Tibial artery (tissue), 4 donors: ENCODE measurements at regions not wholly inside any gene's neighbourhood (a gene's known extent, or its start where the extent isn't known, plus 50 kb on each side); places are given as distances from the start of the nearest gene placed in this dataset.
"Not testable (repeated sequence)": the region's sequence is repeated elsewhere in the genome, so short reads cannot be mapped to it uniquely, and the experiment has no call there.

Experiments
- DNase-seq, 2 donors: peaks; one replicate each; pipeline ENCODE4 v3.0.0-alpha.2; 2019
- H3K27ac ChIP-seq, 2 donors: fragments of 200-600 bp; sonication (generic) in 1 of 2; 1 replicate in 1 of 2; 2 replicates in 1 of 2; pipeline ENCODE4 v1.5.1; 2018 to 2019; ENCODE audit warnings: mild to moderate bottlenecking in 1 of 2
- H3K27me3 ChIP-seq, 2 donors: fragments of 200-600 bp; sonication (generic) in 1 of 2; one replicate each; pipeline versions ENCODE4 v1.5.1 to v1.6.0; 2016 to 2019
- H3K36me3 ChIP-seq, 3 donors: fragments of 200-600 bp; sonication (generic) in 2 of 3; one replicate each; pipeline ENCODE4 v1.5.1; 2016 to 2019; ENCODE audit warnings: mild to moderate bottlenecking in 2 of 3
- H3K4me1 ChIP-seq, 4 donors: fragments of 200-600 bp; sonication (generic) in 2 of 4; 1 replicate in 3 of 4; 2 replicates in 1 of 4; pipeline ENCODE4 v1.5.1; 2016 to 2019
- H3K4me3 ChIP-seq, 2 donors: fragments of 200-600 bp; sonication (generic) in 1 of 2; 1 replicate in 1 of 2; 2 replicates in 1 of 2; pipeline ENCODE4 v1.5.1; 2018 to 2019; ENCODE audit warnings: mild to moderate bottlenecking in 2 of 2
- H3K9me3 ChIP-seq, 3 donors: fragments of 200-600 bp; sonication (generic) in 1 of 3; one replicate each; pipeline ENCODE4 v1.5.1; 2016 to 2019
- CTCF ChIP-seq, 2 experiments: fragments of 200-600 bp in 1 of 2; fragments of 450-650 bp in 1 of 2; IDR thresholded peaks; one replicate each; pipeline ENCODE4 v1.5.1; 2017 to 2019; ENCODE audit warnings: antibody characterized with exemption in 2 of 2, mild to moderate bottlenecking in 1 of 2, moderate library complexity in 1 of 2
- intact Hi-C: fragments of 100-400 bp; cut with DNase I; formaldehyde crosslinking; loops from one replicate; pipeline ENCODE4 v1.15.0; 2023; ENCODE audit warnings: low total_unique reads

GRCh38 chr10:30537586-30537985 is 92.0 kb downstream of the LYZL2 start:
- Histone ChIP-seq H3K36me3 (no peaks in the 10 kb centered on the region), H3K27me3 (no peaks in the 10 kb centered on the region), H3K4me3 (no peak overlapping the region), H3K9me3 (no peaks in the 10 kb centered on the region), H3K27ac (peak overlapping the region in 1 of 2 donors; percentile 11), H3K4me1 (no peaks in the 10 kb centered on the region)
- TF ChIP-seq CTCF (IDR thresholded peaks at IDR 0.05): no peak
- intact Hi-C loops: no loop called here
- DNase-seq: no peak

- H3K27me3 ChIP-seq, H3K4me3 ChIP-seq, H3K36me3 ChIP-seq, H3K4me1 ChIP-seq, intact Hi-C loops, H3K9me3 ChIP-seq, DNase-seq: not testable (repeated sequence)
- H3K27ac ChIP-seq: peak overlapping the region in 1 of 2 donors; percentile 11
Observed at GRCh38 chr10:30537158-30537557, 92.4 kb downstream of the LYZL2 start.

- intact Hi-C loops: no loop called here
- Histone ChIP-seq H3K36me3 (no peaks in the 10 kb centered on the region), H3K27me3 (no peaks in the 10 kb centered on the region), H3K4me1 (no peaks in the 10 kb centered on the region), H3K9me3 (no peaks in the 10 kb centered on the region), H3K4me3 (no peak overlapping the region), H3K27ac (no peak overlapping the region)
- DNase-seq: no peak
- TF ChIP-seq CTCF (IDR thresholded peaks at IDR 0.05): no peak
Observed at GRCh38 chr10:30536578-30536977, 93.0 kb downstream of the LYZL2 start.

GRCh38 chr10:30535677-30536076 is 93.9 kb downstream of the LYZL2 start:
- Histone ChIP-seq H3K27me3 (no peaks in the 10 kb centered on the region), H3K27ac (no peak overlapping the region), H3K9me3 (no peaks in the 10 kb centered on the region), H3K4me3 (no peak overlapping the region), H3K4me1 (no peaks in the 10 kb centered on the region), H3K36me3 (no peaks in the 10 kb centered on the region)
- intact Hi-C loops: no loop called here
- TF ChIP-seq CTCF (IDR thresholded peaks at IDR 0.05): no peak
- no peak for DNase-seq

GRCh38 chr10:30534465-30535144 is 94.9 kb downstream of the LYZL2 start:
- DNase-seq: peak; percentile 82 to 83
- TF ChIP-seq CTCF (IDR thresholded peaks at IDR 0.05): peak; percentile 91 to 92
- Histone ChIP-seq H3K27me3 (no peaks in the 10 kb centered on the region), H3K4me1 (no peaks in the 10 kb centered on the region), H3K4me3 (no peak overlapping the region), H3K9me3 (no peaks in the 10 kb centered on the region), H3K27ac (no peak overlapping the region), H3K36me3 (no peaks in the 10 kb centered on the region)
- intact Hi-C loops: loop anchor here (5.0 kb wide), 2 partner anchors 122 to 142 kb away; no protein-coding TSS in a partner anchor

- H3K9me3 ChIP-seq: no peaks in the 10 kb centered on the region
- no peaks in the 10 kb centered on the region for H3K4me1 ChIP-seq
- H3K27me3 ChIP-seq: no peaks in the 10 kb centered on the region
- intact Hi-C loops: loop anchor here (5.0 kb wide), 2 partner anchors 120 to 140 kb away; no protein-coding TSS in a partner anchor
- no peak overlapping the region for H3K4me3 ChIP-seq
- H3K27ac ChIP-seq: no peak overlapping the region
- H3K36me3 ChIP-seq: no peaks in the 10 kb centered on the region
- DNase-seq: no peak
- no peak for TF ChIP-seq CTCF (IDR thresholded peaks at IDR 0.05)
Observed at GRCh38 chr10:30531751-30532530, 97.6 kb downstream of the LYZL2 start.
